Peyer's patch (tissue), 4 donors: ENCODE measurements at regions not wholly inside any gene's neighbourhood (a gene's known extent, or its start where the extent isn't known, plus 50 kb on each side); places are given as distances from the start of the nearest gene placed in this dataset.

Source experiments
- DNase-seq, 3 donors: peaks; one replicate each; pipeline ENCODE4 v3.0.0-alpha.2; 2017 to 2019
- H3K27ac ChIP-seq, 4 donors: fragments of 200-600 bp; sonication (generic); one replicate each; pipeline ENCODE4 v1.5.1; 2016 to 2019
- H3K27me3 ChIP-seq, 2 donors: fragments of 200-600 bp; sonication (generic); one replicate each; pipeline ENCODE4 v1.5.1; 2019
- H3K36me3 ChIP-seq, 3 donors: fragments of 200-600 bp; sonication (generic); one replicate each; pipeline ENCODE4 v1.5.1; 2016 to 2019
- H3K4me1 ChIP-seq, 4 donors: fragments of 200-600 bp; sonication (generic); one replicate each; pipeline ENCODE4 v1.5.1; 2016 to 2019
- H3K4me3 ChIP-seq, 4 donors: fragments of 200-600 bp; sonication (generic); 1 replicate in 3 of 4; 2 replicates in 1 of 4; pipeline ENCODE4 v1.5.1; 2016 to 2019; ENCODE audit warnings: mild to moderate bottlenecking in 1 of 4
- H3K9me3 ChIP-seq, 4 donors: fragments of 200-600 bp; sonication (generic); one replicate each; pipeline ENCODE4 v1.5.1; 2016 to 2019; ENCODE audit warnings: mild to moderate bottlenecking in 1 of 4
- POLR2A ChIP-seq, 2 donors: fragments of 450-650 bp; IDR thresholded peaks; one replicate each; pipeline ENCODE4 v1.5.1; 2017; ENCODE audit warnings: antibody characterized with exemption in 2 of 2, mild to moderate bottlenecking in 2 of 2, moderate library complexity in 2 of 2
- TF ChIP-seq, protein P1 (sequence below), 6 experiments: fragments of 450-650 bp in 4 of 6; fragments of 200-600 bp in 2 of 6; sonication (generic) in 1 of 6; IDR thresholded peaks; one replicate each; pipeline ENCODE4 v1.5.1; 2017 to 2019; ENCODE audit warnings: antibody characterized with exemption in 6 of 6, mild to moderate bottlenecking in 3 of 6, moderate library complexity in 1 of 6

DNA sequence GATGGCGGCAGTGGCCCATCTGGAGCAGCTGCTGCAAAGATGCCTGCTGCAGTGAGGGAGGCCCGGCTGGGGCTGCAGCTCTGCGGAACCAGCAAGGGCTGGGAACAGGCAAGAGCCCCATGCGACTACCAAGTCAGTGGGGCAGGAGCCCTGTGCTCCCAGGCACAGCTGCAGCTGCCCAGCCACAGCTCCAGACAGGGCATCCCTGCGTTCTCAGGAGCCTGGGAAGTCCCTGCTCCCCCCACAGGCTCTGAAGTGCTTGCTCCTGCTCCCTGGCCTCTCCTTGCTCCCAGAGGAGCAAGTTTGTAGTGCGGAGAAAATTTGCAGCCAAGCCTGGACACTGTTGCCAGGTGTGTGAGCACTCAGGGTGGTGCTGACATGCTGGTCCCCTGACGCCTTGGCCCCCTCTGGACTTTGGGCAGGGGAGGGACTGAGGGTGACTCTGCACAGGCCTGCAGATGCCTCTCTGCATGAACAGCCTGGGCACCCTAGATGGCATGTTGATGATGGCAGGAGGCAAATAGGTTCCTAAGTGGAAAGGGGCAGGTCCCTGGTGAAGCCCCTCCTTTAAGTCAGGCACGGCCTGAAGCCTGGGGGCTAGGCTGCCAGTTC, 105.6 kb downstream of the LYZL1 start:
- Histone ChIP-seq H3K27me3 (no peaks in the 10 kb centered on the region), H3K27ac (no peak overlapping the region), H3K9me3 (no peaks in the 10 kb centered on the region), H3K36me3 (no peaks in the 10 kb centered on the region), H3K4me3 (no peak overlapping the region), H3K4me1 (no peaks in the 10 kb centered on the region)
- TF ChIP-seq POLR2A (IDR thresholded peaks at IDR 0.05): no peak
- TF ChIP-seq, protein P1, sequence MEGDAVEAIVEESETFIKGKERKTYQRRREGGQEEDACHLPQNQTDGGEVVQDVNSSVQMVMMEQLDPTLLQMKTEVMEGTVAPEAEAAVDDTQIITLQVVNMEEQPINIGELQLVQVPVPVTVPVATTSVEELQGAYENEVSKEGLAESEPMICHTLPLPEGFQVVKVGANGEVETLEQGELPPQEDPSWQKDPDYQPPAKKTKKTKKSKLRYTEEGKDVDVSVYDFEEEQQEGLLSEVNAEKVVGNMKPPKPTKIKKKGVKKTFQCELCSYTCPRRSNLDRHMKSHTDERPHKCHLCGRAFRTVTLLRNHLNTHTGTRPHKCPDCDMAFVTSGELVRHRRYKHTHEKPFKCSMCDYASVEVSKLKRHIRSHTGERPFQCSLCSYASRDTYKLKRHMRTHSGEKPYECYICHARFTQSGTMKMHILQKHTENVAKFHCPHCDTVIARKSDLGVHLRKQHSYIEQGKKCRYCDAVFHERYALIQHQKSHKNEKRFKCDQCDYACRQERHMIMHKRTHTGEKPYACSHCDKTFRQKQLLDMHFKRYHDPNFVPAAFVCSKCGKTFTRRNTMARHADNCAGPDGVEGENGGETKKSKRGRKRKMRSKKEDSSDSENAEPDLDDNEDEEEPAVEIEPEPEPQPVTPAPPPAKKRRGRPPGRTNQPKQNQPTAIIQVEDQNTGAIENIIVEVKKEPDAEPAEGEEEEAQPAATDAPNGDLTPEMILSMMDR (IDR thresholded peaks at IDR 0.05): no peak
- no peak for DNase-seq

DNA sequence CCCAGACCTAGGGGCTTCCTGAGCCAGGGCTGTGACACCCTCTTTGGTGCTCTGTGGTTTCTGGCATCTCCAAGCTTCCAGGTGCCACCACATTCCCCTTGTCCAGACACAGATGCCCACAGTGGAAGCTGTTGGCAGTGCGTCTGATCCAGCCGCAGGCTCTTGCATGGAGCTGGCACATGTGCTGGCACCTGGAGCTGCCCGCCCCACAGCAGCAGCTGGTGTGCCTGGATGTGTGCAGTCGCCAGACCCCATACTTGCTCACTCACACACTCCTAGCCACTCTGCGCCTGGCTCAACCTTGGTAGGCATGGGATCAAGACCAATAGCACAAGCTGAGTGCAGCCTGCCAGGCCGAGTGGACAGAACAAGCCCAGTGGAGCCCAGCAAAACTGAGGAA, 106.5 kb downstream of the LYZL1 start:
- no peak for TF ChIP-seq POLR2A (IDR thresholded peaks at IDR 0.05)
- TF ChIP-seq, protein P1 (IDR thresholded peaks at IDR 0.05): no peak
- Histone ChIP-seq H3K36me3 (no peaks in the 10 kb centered on the region), H3K4me1 (no peaks in the 10 kb centered on the region), H3K9me3 (no peaks in the 10 kb centered on the region), H3K27me3 (no peaks in the 10 kb centered on the region), H3K4me3 (no peak overlapping the region), H3K27ac (no peak overlapping the region)
- no peak for DNase-seq

DNA sequence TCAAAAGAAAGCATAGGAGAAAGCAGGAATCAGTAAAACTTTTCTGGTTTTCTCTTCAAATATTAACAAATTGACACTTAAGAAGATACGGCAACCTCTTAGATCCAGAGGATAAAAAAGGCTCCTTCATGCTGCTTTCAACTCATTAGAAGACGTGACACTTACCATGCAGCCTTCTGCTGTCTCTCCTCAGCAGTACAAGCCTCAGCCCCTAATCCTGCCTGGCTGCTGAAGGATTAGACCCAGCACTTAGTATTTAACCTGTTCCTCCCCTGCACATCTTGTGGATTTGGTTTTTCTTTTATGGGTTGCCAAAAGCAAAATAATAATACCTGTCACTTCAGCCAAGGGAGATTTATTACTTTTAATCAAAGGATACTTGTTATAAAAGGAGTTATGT, 108.4 kb downstream of the LYZL1 start:
- TF ChIP-seq, protein P1 (IDR thresholded peaks at IDR 0.05): no peak
- TF ChIP-seq POLR2A (IDR thresholded peaks at IDR 0.05): no peak
- no peak for DNase-seq
- Histone ChIP-seq H3K36me3 (no peaks in the 10 kb centered on the region), H3K27me3 (no peaks in the 10 kb centered on the region), H3K9me3 (no peaks in the 10 kb centered on the region), H3K4me1 (no peaks in the 10 kb centered on the region), H3K4me3 (no peak overlapping the region), H3K27ac (no peak overlapping the region)

DNA sequence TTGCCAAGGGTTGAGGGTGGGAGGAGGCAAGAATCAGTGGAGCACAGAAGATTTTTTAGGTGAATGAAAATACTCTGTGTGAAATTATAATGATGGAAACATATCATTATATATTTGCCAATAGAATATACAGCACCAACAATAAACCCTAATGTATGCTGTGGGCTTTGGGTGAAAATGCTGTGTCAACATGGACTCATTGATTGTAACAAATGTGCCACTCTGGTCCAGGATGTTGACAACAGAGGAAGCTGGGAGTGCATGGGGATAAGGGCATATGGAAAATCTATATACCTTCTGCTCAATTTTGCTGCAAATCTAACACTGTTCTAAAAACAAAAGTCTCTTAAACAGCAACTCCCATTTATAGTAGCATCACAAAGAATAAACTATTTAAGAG, 114.3 kb downstream of the LYZL1 start:
- Histone ChIP-seq H3K27ac (no peak overlapping the region), H3K36me3 (no peaks in the 10 kb centered on the region), H3K4me1 (no peaks in the 10 kb centered on the region), H3K4me3 (no peak overlapping the region), H3K9me3 (no peaks in the 10 kb centered on the region), H3K27me3 (no peaks in the 10 kb centered on the region)
- no peak for DNase-seq
- TF ChIP-seq, protein P1 (IDR thresholded peaks at IDR 0.05): no peak
- no peak for TF ChIP-seq POLR2A (IDR thresholded peaks at IDR 0.05)

DNA sequence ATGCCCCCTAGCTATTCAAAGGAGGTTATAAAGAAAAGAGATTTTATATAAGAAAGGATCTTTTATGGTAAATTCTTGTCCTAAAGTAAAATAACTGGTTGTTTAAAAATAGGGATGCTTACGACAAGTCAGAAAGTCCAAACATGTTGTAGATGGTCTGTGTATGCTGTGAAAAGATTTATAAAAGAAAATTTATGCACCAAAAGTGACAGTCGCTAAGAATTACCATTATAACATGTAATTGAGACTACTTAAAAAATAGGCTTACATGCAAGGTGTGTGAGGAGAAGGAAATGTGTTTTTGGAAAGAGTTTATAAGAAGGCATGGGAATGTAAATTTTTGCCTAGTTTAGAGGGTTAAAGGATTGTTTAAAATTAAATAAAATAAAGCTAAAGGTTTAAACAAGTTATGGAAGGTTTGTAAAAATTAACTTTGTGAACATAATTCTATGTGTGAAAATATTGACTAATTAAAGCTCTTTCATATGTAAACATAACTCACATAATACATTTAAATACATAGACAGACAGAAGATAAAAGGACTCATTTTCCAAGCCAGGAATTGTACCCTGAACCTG, 118.5 kb downstream of the LYZL1 start:
- TF ChIP-seq POLR2A (IDR thresholded peaks at IDR 0.05): no peak
- TF ChIP-seq, protein P1 (IDR thresholded peaks at IDR 0.05): no peak
- Histone ChIP-seq H3K27me3 (no peaks in the 10 kb centered on the region), H3K9me3 (no peaks in the 10 kb centered on the region)

More for the DNA sequence above, 118.5 kb downstream of the LYZL1 start:
- H3K4me1 ChIP-seq: peaks cover 0 to 13% (median 0%) of the 10 kb centered on the region in 4 donors
- H3K27ac ChIP-seq: no peak overlapping the region
- no peaks in the 10 kb centered on the region for H3K36me3 ChIP-seq
- DNase-seq: no peak
- H3K4me3 ChIP-seq: no peak overlapping the region
